ENCODE measurements at regions not wholly inside any gene's neighbourhood (a gene's known extent, or its start where the extent isn't known, plus 50 kb on each side); places are given as distances from the start of the nearest gene placed in this dataset.

GRCh38 chr12:23041774-23042173 lies 416.8 kb downstream of the ETNK1 start:
- Histone ChIP-seq H3K4me1 (ENCODE audit: control insufficient read depth, insufficient read depth, low read depth, low read length) (no peaks in the 10 kb centered on the region), H2BK12ac (ENCODE audit: low read length in 2 of 2) (no peak overlapping the region), H3K27me3 (ENCODE audit: control insufficient read depth in 1 of 2, insufficient read depth in 1 of 2, low read length in 2 of 2) (no peaks in the 10 kb centered on the region), H3K36me3 (ENCODE audit: control insufficient read depth in 1 of 2, insufficient read depth in 2 of 2, low read depth in 1 of 2, low read length in 2 of 2) (no peaks in the 10 kb centered on the region), H3K9ac (ENCODE audit: low read length) (no peak overlapping the region), H2AK5ac (ENCODE audit: low read length, severe bottlenecking) (no peak overlapping the region), H3K4me2 (ENCODE audit: low read length, poor library complexity, severe bottlenecking) (no peak overlapping the region), H3K27ac (ENCODE audit: low read length, poor library complexity, severe bottlenecking) (no peak overlapping the region), H3K14ac (ENCODE audit: low read length in 2 of 2) (no peak overlapping the region), H4K8ac (ENCODE audit: low read length) (no peak overlapping the region), H2AFZ (ENCODE audit: low read depth, low read length) (no peak overlapping the region), H3K79me1 (replicated peaks; ENCODE audit: low read length, poor library complexity, severe bottlenecking) (no peaks in the 10 kb centered on the region), H2BK5ac (ENCODE audit: low read depth, low read length, poor library complexity, severe bottlenecking) (no peak overlapping the region), H4K91ac (ENCODE audit: low read length) (no peak overlapping the region), H3K18ac (ENCODE audit: low read depth in 1 of 2, low read length in 2 of 2) (no peak overlapping the region), H2BK120ac (ENCODE audit: low read depth, low read length) (no peak overlapping the region), H3K4ac (ENCODE audit: low read depth in 1 of 2, low read length in 2 of 2) (no peak overlapping the region), H3K23ac (ENCODE audit: low read length in 2 of 2) (no peak overlapping the region), H3K4me3 (ENCODE audit: insufficient read depth in 1 of 2, low read depth in 1 of 2, low read length in 2 of 2) (no peak overlapping the region), H2BK15ac (ENCODE audit: low read depth, poor library complexity, severe bottlenecking) (no peak overlapping the region), H3K9me3 (ENCODE audit: control insufficient read depth, low read length) (no peaks in the 10 kb centered on the region)
- no CpG with 5 or more reads among the region's 2 CpGs for WGBS
- DNase-seq, result no peak

- Histone ChIP-seq H3K4me2 (ENCODE audit: low read length, poor library complexity, severe bottlenecking) (no peak overlapping the region), H3K27me3 (ENCODE audit: control insufficient read depth in 1 of 2, insufficient read depth in 1 of 2, low read length in 2 of 2) (no peaks in the 10 kb centered on the region), H3K4me3 (ENCODE audit: insufficient read depth in 1 of 2, low read depth in 1 of 2, low read length in 2 of 2) (no peak overlapping the region), H2AK5ac (ENCODE audit: low read length, severe bottlenecking) (no peak overlapping the region), H3K18ac (ENCODE audit: low read depth in 1 of 2, low read length in 2 of 2) (no peak overlapping the region), H3K23ac (ENCODE audit: low read length in 2 of 2) (no peak overlapping the region), H3K79me1 (replicated peaks; ENCODE audit: low read length, poor library complexity, severe bottlenecking) (no peaks in the 10 kb centered on the region), H4K91ac (ENCODE audit: low read length) (no peak overlapping the region), H4K8ac (ENCODE audit: low read length) (no peak overlapping the region), H3K4me1 (ENCODE audit: control insufficient read depth, insufficient read depth, low read depth, low read length) (no peaks in the 10 kb centered on the region), H3K9me3 (ENCODE audit: control insufficient read depth, low read length) (no peaks in the 10 kb centered on the region), H3K36me3 (ENCODE audit: control insufficient read depth in 1 of 2, insufficient read depth in 2 of 2, low read depth in 1 of 2, low read length in 2 of 2) (no peaks in the 10 kb centered on the region), H2BK5ac (ENCODE audit: low read depth, low read length, poor library complexity, severe bottlenecking) (no peak overlapping the region), H3K4ac (ENCODE audit: low read depth in 1 of 2, low read length in 2 of 2) (no peak overlapping the region), H2BK12ac (ENCODE audit: low read length in 2 of 2) (no peak overlapping the region), H2BK15ac (ENCODE audit: low read depth, poor library complexity, severe bottlenecking) (no peak overlapping the region), H2AFZ (ENCODE audit: low read depth, low read length) (no peak overlapping the region), H2BK120ac (ENCODE audit: low read depth, low read length) (no peak overlapping the region), H3K27ac (ENCODE audit: low read length, poor library complexity, severe bottlenecking) (no peak overlapping the region), H3K14ac (ENCODE audit: low read length in 2 of 2) (no peak overlapping the region), H3K9ac (ENCODE audit: low read length) (no peak overlapping the region)
- no peak for DNase-seq
- WGBS, result 100% methylated on average over 1 of the region's 1 CpG
Observed at GRCh38 chr12:23043646-23044045, 418.7 kb downstream of the ETNK1 start.

DNA sequence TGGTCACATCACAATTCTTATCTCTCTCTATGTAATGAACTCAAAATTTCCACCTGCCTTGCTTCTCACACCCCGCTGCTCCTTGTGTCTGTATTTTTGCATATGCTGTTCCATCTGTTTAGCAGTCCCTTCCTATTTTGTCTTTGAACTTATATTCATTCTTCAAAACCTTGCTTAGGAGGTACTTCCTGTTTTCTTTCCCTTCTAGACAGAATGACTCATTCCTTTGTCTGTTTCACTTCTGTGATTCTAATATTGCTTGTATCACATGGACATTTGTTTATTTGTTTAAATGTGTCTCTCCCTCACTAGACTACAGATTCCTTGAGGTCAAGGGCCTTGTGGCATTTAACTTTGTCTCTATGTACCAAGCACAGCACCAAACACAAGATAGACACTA lies 424.2 kb downstream of the ETNK1 start:
- Histone ChIP-seq H2BK12ac (ENCODE audit: low read length in 2 of 2) (no peak overlapping the region), H2AFZ (ENCODE audit: low read depth, low read length) (no peak overlapping the region), H3K4ac (ENCODE audit: low read depth in 1 of 2, low read length in 2 of 2) (no peak overlapping the region), H2BK5ac (ENCODE audit: low read depth, low read length, poor library complexity, severe bottlenecking) (no peak overlapping the region), H3K4me2 (ENCODE audit: low read length, poor library complexity, severe bottlenecking) (no peak overlapping the region), H2AK5ac (ENCODE audit: low read length, severe bottlenecking) (no peak overlapping the region), H4K8ac (ENCODE audit: low read length) (no peak overlapping the region), H3K4me1 (ENCODE audit: control insufficient read depth, insufficient read depth, low read depth, low read length) (no peaks in the 10 kb centered on the region), H3K9me3 (ENCODE audit: control insufficient read depth, low read length) (no peaks in the 10 kb centered on the region), H3K9ac (ENCODE audit: low read length) (no peak overlapping the region), H3K79me1 (replicated peaks; ENCODE audit: low read length, poor library complexity, severe bottlenecking) (no peaks in the 10 kb centered on the region), H4K91ac (ENCODE audit: low read length) (no peak overlapping the region), H3K23ac (ENCODE audit: low read length in 2 of 2) (no peak overlapping the region), H3K14ac (ENCODE audit: low read length in 2 of 2) (no peak overlapping the region), H3K27me3 (ENCODE audit: control insufficient read depth in 1 of 2, insufficient read depth in 1 of 2, low read length in 2 of 2) (no peaks in the 10 kb centered on the region), H3K18ac (ENCODE audit: low read depth in 1 of 2, low read length in 2 of 2) (no peak overlapping the region), H3K27ac (ENCODE audit: low read length, poor library complexity, severe bottlenecking) (no peak overlapping the region), H2BK120ac (ENCODE audit: low read depth, low read length) (no peak overlapping the region), H3K4me3 (ENCODE audit: insufficient read depth in 1 of 2, low read depth in 1 of 2, low read length in 2 of 2) (no peak overlapping the region), H3K36me3 (ENCODE audit: control insufficient read depth in 1 of 2, insufficient read depth in 2 of 2, low read depth in 1 of 2, low read length in 2 of 2) (no peaks in the 10 kb centered on the region), H2BK15ac (ENCODE audit: low read depth, poor library complexity, severe bottlenecking) (no peak overlapping the region)
- DNase-seq, result peak; percentile 14
- WGBS, result 83% methylated on average over 1 of the region's 1 CpG

DNA sequence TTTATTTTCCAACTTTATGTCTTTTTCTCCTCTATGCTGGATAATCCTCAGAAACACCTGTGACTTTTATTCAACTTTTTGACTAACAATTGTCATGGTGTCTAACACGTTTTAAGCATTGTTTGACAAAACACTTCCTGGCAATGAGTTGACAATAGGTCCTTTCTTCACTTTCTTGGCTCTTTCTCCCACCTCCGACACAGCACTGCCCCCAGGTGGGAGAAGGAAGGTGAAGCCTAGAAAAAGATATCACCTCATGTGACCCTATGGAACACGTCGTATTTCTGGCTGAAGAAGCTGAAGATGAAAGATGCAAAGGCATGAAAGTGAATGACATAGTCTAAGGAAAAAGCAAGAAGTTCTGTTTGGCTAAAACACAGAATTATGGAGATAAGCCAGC lies 430.0 kb downstream of the ETNK1 start:
- H2AFZ ChIP-seq (ENCODE audit: low read depth, low read length), result no peak overlapping the region
- no peak overlapping the region for H3K9ac ChIP-seq (ENCODE audit: low read length)
- H4K91ac ChIP-seq (ENCODE audit: low read length), result no peak overlapping the region
- no peak overlapping the region for H2BK5ac ChIP-seq (ENCODE audit: low read depth, low read length, poor library complexity, severe bottlenecking)
- H2BK12ac ChIP-seq (ENCODE audit: low read length in 2 of 2), result no peak overlapping the region
- DNase-seq, result no peak
- no peaks in the 10 kb centered on the region for H3K27me3 ChIP-seq (ENCODE audit: control insufficient read depth in 1 of 2, insufficient read depth in 1 of 2, low read length in 2 of 2)
- no peak overlapping the region for H2BK15ac ChIP-seq (ENCODE audit: low read depth, poor library complexity, severe bottlenecking)
- 29% methylated on average over 4 of the region's 4 CpGs for WGBS
- no peaks in the 10 kb centered on the region for H3K79me1 ChIP-seq (replicated peaks; ENCODE audit: low read length, poor library complexity, severe bottlenecking)
- no peaks in the 10 kb centered on the region for H3K36me3 ChIP-seq (ENCODE audit: control insufficient read depth in 1 of 2, insufficient read depth in 2 of 2, low read depth in 1 of 2, low read length in 2 of 2)
- no peak overlapping the region for H2BK120ac ChIP-seq (ENCODE audit: low read depth, low read length)
- H3K14ac ChIP-seq (ENCODE audit: low read length in 2 of 2), result no peak overlapping the region
- H3K18ac ChIP-seq (ENCODE audit: low read depth in 1 of 2, low read length in 2 of 2), result no peak overlapping the region
- H3K23ac ChIP-seq (ENCODE audit: low read length in 2 of 2), result no peak overlapping the region
- H3K27ac ChIP-seq (ENCODE audit: low read length, poor library complexity, severe bottlenecking), result no peak overlapping the region
- H4K8ac ChIP-seq (ENCODE audit: low read length), result no peak overlapping the region
- no peak overlapping the region for H2AK5ac ChIP-seq (ENCODE audit: low read length, severe bottlenecking)
- no peak overlapping the region for H3K4me3 ChIP-seq (ENCODE audit: insufficient read depth in 1 of 2, low read depth in 1 of 2, low read length in 2 of 2)
- H3K4ac ChIP-seq (ENCODE audit: low read depth in 1 of 2, low read length in 2 of 2), result no peak overlapping the region
- H3K4me2 ChIP-seq (ENCODE audit: low read length, poor library complexity, severe bottlenecking), result no peak overlapping the region
- H3K9me3 ChIP-seq (ENCODE audit: control insufficient read depth, low read length), result no peaks in the 10 kb centered on the region
- no peaks in the 10 kb centered on the region for H3K4me1 ChIP-seq (ENCODE audit: control insufficient read depth, insufficient read depth, low read depth, low read length)

Data from mesenchymal stem cell (in vitro differentiated cells and primary cell).